ENCODE measurements at regions not wholly inside any gene's neighbourhood (a gene's known extent, or its start where the extent isn't known, plus 50 kb on each side); places are given as distances from the start of the nearest gene placed in this dataset.

DNA sequence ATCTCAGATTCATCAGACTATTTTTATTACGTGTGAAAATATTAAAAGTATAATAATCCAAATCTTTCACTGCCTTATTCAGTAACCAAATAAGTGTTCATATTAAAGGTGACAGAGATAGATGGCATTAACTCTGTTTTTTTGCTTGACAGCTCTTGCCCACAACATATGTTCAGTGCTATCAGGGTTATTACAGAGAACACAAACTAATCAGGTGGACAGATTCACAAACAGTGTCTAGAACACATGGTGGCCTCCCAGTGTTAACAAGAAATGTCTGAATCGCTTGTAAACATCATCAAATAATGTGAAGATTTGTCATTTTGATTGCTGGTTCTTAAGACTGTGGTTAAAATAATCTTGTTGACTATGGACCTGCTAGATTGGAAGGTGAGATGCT is 609.1 kb upstream of the GRAMD2B start:
- Histone ChIP-seq H3K36me3 (ENCODE audit: control insufficient read depth in 2 of 2, insufficient read depth in 2 of 2, low read length in 1 of 2) (no peaks in the 10 kb centered on the region), H3K79me2 (ENCODE audit: control insufficient read depth, insufficient read depth, low read length) (no peaks in the 10 kb centered on the region), H2AFZ (ENCODE audit: control insufficient read depth, low read depth, low read length) (no peak overlapping the region), H3K4me3 (no peak overlapping the region), H3K9me3 (replicated peaks; ENCODE audit: control insufficient read depth, insufficient read depth, low read length) (no peaks in the 10 kb centered on the region), H3K9ac (ENCODE audit: control insufficient read depth, insufficient read depth, low read length) (no peak overlapping the region), H3K27ac (ENCODE audit: control insufficient read depth, insufficient read depth) (no peak overlapping the region), H3K27me3 (replicated peaks in 1 of 2; ENCODE audit: control insufficient read depth in 2 of 2, insufficient read depth in 2 of 2, low read length in 1 of 2) (no peaks in the 10 kb centered on the region), H3K4me2 (ENCODE audit: control insufficient read depth, insufficient read depth) (no peak overlapping the region), H3K4me1 (ENCODE audit: control insufficient read depth, insufficient read depth, low read length) (no peaks in the 10 kb centered on the region), H4K20me1 (ENCODE audit: control insufficient read depth, insufficient read depth) (no peaks in the 10 kb centered on the region)
- no peak for FAIRE-seq
- SMC1A ChIA-PET (ENCODE audit: uncharacterized antibody, unreplicated experiment) = no interaction called here
- RAD21 ChIA-PET (ENCODE audit: unreplicated experiment) = no interaction called here
- intact Hi-C loops (cut with micrococcal nuclease; ENCODE audit: unreplicated experiment) = no loop called here
- WGBS (ENCODE audit: insufficient coverage, insufficient replicate concordance, low lambda C conversion rate, missing lambda C conversion rate) = 0% methylated on average over 2 of the region's 2 CpGs
- CTCF ChIA-PET = no interaction called here
- no peak for DNase-seq (ENCODE audit: low read depth, low spot score)
- POLR2A ChIA-PET = no interaction called here
- no TSS peak for BruUV-seq (replicated peaks)
- in situ Hi-C loops (cut with MboI) = no loop called here
- TF ChIP-seq SP1 (IDR thresholded peaks at IDR 0.05; ENCODE audit: low read depth, low read length) (no peak), FOS (IDR thresholded peaks at IDR 0.05; ENCODE audit: borderline replicate concordance, extremely low read depth, insufficient read length) (no peak), BCL11A (IDR thresholded peaks at IDR 0.05; ENCODE audit: low read depth, low read length) (no peak), RBBP5 (conservative IDR thresholded peaks at IDR 0.05) (no peak), TCF12 (IDR thresholded peaks at IDR 0.05; ENCODE audit: low read depth, low read length) (no peak), HDAC2 (IDR thresholded peaks at IDR 0.05) (no peak), FOXM1 (IDR thresholded peaks at IDR 0.05; ENCODE audit: low read depth, low read length) (no peak), BHLHE40 (IDR thresholded peaks at IDR 0.05; ENCODE audit: borderline replicate concordance in 1 of 2, low read depth in 2 of 2, low read length in 1 of 2) (no peak), TARDBP (IDR thresholded peaks at IDR 0.05; ENCODE audit: borderline replicate concordance) (no peak), HDGF (IDR thresholded peaks at IDR 0.05) (no peak), NR2C1 (IDR thresholded peaks at IDR 0.05) (no peak), MXI1 (IDR thresholded peaks at IDR 0.05; ENCODE audit: low read depth, low read length) (no peak), MAX (IDR thresholded peaks at IDR 0.05; ENCODE audit: low read depth, low read length) (no peak), NR2F1 (conservative IDR thresholded peaks at IDR 0.05) (no peak), SMC3 (IDR thresholded peaks at IDR 0.05; ENCODE audit: borderline replicate concordance, low read length) (no peak), MTA3 (IDR thresholded peaks at IDR 0.05; ENCODE audit: borderline replicate concordance, low read length) (no peak)
- TF ChIP-seq, protein P1, sequence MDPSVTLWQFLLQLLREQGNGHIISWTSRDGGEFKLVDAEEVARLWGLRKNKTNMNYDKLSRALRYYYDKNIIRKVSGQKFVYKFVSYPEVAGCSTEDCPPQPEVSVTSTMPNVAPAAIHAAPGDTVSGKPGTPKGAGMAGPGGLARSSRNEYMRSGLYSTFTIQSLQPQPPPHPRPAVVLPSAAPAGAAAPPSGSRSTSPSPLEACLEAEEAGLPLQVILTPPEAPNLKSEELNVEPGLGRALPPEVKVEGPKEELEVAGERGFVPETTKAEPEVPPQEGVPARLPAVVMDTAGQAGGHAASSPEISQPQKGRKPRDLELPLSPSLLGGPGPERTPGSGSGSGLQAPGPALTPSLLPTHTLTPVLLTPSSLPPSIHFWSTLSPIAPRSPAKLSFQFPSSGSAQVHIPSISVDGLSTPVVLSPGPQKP (IDR thresholded peaks at IDR 0.05; ENCODE audit: low read depth, low read length) = no peak
- TF ChIP-seq, protein P2, sequence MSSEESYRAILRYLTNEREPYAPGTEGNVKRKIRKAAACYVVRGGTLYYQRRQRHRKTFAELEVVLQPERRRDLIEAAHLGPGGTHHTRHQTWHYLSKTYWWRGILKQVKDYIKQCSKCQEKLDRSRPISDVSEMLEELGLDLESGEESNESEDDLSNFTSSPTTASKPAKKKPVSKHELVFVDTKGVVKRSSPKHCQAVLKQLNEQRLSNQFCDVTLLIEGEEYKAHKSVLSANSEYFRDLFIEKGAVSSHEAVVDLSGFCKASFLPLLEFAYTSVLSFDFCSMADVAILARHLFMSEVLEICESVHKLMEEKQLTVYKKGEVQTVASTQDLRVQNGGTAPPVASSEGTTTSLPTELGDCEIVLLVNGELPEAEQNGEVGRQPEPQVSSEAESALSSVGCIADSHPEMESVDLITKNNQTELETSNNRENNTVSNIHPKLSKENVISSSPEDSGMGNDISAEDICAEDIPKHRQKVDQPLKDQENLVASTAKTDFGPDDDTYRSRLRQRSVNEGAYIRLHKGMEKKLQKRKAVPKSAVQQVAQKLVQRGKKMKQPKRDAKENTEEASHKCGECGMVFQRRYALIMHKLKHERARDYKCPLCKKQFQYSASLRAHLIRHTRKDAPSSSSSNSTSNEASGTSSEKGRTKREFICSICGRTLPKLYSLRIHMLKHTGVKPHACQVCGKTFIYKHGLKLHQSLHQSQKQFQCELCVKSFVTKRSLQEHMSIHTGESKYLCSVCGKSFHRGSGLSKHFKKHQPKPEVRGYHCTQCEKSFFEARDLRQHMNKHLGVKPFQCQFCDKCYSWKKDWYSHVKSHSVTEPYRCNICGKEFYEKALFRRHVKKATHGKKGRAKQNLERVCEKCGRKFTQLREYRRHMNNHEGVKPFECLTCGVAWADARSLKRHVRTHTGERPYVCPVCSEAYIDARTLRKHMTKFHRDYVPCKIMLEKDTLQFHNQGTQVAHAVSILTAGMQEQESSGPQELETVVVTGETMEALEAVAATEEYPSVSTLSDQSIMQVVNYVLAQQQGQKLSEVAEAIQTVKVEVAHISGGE (CRISPR knock-in tag; IDR thresholded peaks at IDR 0.05) = no peak
- no peak for ATAC-seq

All from GM12878 (cell line).